Left ventricle myocardium inferior (tissue), 1 donor: ENCODE measurements at regions not wholly inside any gene's neighbourhood (a gene's known extent, or its start where the extent isn't known, plus 50 kb on each side); places are given as distances from the start of the nearest gene placed in this dataset.

Experiments
- DNase-seq: peaks from one replicate; pipeline ENCODE4 v3.0.0-alpha.2; 2020
- H3K27ac ChIP-seq: fragments of 200-600 bp; replicated peaks from 2 replicates; pipeline ENCODE4 v1.8.0; 2021
- H3K27me3 ChIP-seq: fragments of 200-600 bp; 2 replicates; pipeline ENCODE4 v1.8.0; 2021; ENCODE audit warnings: low read depth
- H3K36me3 ChIP-seq: fragments of 200-600 bp; 2 replicates; pipeline ENCODE4 v1.8.0; 2021
- H3K4me1 ChIP-seq: fragments of 200-600 bp; 2 replicates; pipeline ENCODE4 v1.8.0; 2021
- H3K4me3 ChIP-seq: fragments of 200-600 bp; 2 replicates; pipeline ENCODE4 v1.8.0; 2021; ENCODE audit warnings: mild to moderate bottlenecking, moderate library complexity
- H3K9me3 ChIP-seq: fragments of 200-600 bp; replicated peaks from 2 replicates; pipeline ENCODE4 v1.8.0; 2021
- CTCF ChIP-seq: fragments of 200-600 bp; IDR thresholded peaks from 2 replicates; pipeline ENCODE4 v1.8.0; 2021; ENCODE audit warnings: antibody characterized with exemption, mild to moderate bottlenecking, borderline replicate concordance
- intact Hi-C: fragments of 100-400 bp; cut with micrococcal nuclease; formaldehyde crosslinking; loops from one replicate; pipeline ENCODE4 v1.11.0; 2022
- donor health status: DM: no; HTN: yes; CAD: no; lungs with severe emphysema.

GRCh38 chr13:50198508-50198907, 183.3 kb downstream of the KCNRG start:
- intact Hi-C loops, result no loop called here
- peaks cover 12% of the 10 kb centered on the region for H3K4me1 ChIP-seq
- no peak overlapping the region for H3K4me3 ChIP-seq
- H3K9me3 ChIP-seq, result no peaks in the 10 kb centered on the region
- DNase-seq, result no peak
- H3K27me3 ChIP-seq, result no peaks in the 10 kb centered on the region
- no peak for TF ChIP-seq CTCF
- H3K36me3 ChIP-seq, result no peaks in the 10 kb centered on the region
- H3K27ac ChIP-seq, result no peak overlapping the region

- Histone ChIP-seq H3K36me3 (no peaks in the 10 kb centered on the region), H3K27ac (no peak overlapping the region), H3K4me1 (peaks cover 12% of the 10 kb centered on the region), H3K9me3 (no peaks in the 10 kb centered on the region), H3K27me3 (no peaks in the 10 kb centered on the region), H3K4me3 (no peak overlapping the region)
- TF ChIP-seq CTCF, result no peak
- intact Hi-C loops, result no loop called here
- no peak for DNase-seq
Observed at GRCh38 chr13:50200569-50200968, 185.3 kb downstream of the KCNRG start.

- H3K27ac ChIP-seq, result no peak overlapping the region
Observed at GRCh38 chr13:50200988-50201387, 185.7 kb downstream of the KCNRG start.

DNA sequence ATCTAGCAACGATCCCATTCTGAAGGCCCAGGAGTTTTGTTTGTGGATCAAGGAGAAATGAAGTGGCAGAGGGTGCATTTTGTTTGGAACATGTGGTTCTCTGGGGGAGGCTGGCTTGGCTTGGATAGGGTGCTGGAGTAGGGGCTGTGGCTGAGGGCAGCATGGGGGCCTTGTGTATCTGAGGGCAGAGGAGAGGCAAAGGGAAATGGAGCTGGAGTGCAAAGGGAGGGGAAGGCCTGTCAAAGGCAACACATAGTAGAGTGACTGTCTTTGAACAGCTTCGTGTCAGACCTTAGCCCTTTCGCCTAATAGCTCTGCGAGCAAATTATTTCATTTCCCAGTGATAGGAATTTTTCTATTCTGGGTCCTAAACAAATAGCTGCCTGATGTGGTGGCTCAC, 187.2 kb downstream of the KCNRG start:
- Histone ChIP-seq H3K4me3 (no peak overlapping the region), H3K27ac (no peak overlapping the region), H3K9me3 (no peaks in the 10 kb centered on the region), H3K4me1 (peaks cover 12% of the 10 kb centered on the region), H3K36me3 (no peaks in the 10 kb centered on the region), H3K27me3 (no peaks in the 10 kb centered on the region)
- DNase-seq, result no peak
- intact Hi-C loops, result no loop called here
- TF ChIP-seq CTCF, result no peak

More at GRCh38 chr13:50200988-50201387, 185.7 kb downstream of the KCNRG start:
- Histone ChIP-seq H3K36me3 (no peaks in the 10 kb centered on the region), H3K4me3 (no peak overlapping the region), H3K9me3 (no peaks in the 10 kb centered on the region), H3K27me3 (no peaks in the 10 kb centered on the region), H3K4me1 (peaks cover 12% of the 10 kb centered on the region)
- DNase-seq, result no peak
- TF ChIP-seq CTCF, result no peak
- intact Hi-C loops, result no loop called here

DNA sequence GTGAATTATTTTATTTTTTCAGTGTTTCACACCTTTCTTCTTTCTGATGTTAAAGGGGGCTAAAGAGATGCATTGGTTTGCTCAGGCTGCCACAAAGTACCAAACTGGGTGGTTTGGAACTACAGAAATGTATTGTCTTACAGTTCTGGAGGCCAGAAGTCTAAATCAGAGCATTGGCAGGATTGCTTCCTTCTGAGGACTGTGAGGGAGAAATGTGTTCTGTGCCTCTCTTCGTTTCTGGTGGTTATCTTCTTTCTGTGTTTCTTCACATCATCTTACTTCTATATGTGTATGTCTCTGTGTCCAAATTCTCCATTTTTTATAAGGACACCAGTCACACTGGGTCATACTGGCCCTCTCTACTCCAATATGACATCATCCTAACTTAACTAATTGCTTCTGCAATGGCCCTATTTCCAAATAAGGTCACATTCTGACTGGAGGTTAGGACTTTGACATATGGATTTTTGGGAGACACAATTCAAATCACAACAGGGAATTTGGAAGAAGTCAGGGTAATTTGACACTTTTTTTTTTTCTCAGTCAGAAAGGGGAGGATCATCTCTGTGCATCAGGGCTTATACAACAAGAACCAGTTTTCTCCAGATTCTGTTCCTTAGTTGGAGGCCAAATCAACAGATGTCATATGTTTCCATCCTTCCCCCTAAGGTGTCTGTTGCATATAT, 188.2 kb downstream of the KCNRG start:
- DNase-seq, result no peak
- Histone ChIP-seq H3K4me3 (no peak overlapping the region), H3K4me1 (peaks cover 14% of the 10 kb centered on the region), H3K27ac (no peak overlapping the region), H3K9me3 (no peaks in the 10 kb centered on the region), H3K36me3 (no peaks in the 10 kb centered on the region), H3K27me3 (no peaks in the 10 kb centered on the region)
- intact Hi-C loops, result no loop called here
- TF ChIP-seq CTCF, result no peak
